Choroid plexus epithelial cell (primary cell): ENCODE measurements at regions not wholly inside any gene's neighbourhood (a gene's known extent, or its start where the extent isn't known, plus 50 kb on each side); places are given as distances from the start of the nearest gene placed in this dataset.
"Not testable (repeated sequence)": the region's sequence is repeated elsewhere in the genome, so short reads cannot be mapped to it uniquely, and the experiment has no call there.

Source experiments
- DNase-seq: peaks from one replicate; pipeline ENCODE4 v3.0.0-alpha.2; 2010; ENCODE audit warnings: low read depth
- H3K4me3 ChIP-seq: 2 replicates; pipeline ENCODE4 v1.5.1; 2011; ENCODE audit warnings: low read depth, mild to moderate bottlenecking, control low read depth, low read length, moderate library complexity
- CTCF ChIP-seq: conservative IDR thresholded peaks from 2 replicates; pipeline ENCODE4 v1.5.1; 2011; ENCODE audit warnings: low read depth, mild to moderate bottlenecking, control low read depth, inconsistent platforms, low read length, moderate library complexity

- TF ChIP-seq CTCF, result no peak
- peak; percentile 47 for DNase-seq
- H3K4me3 ChIP-seq, result no peak overlapping the region
Observed at GRCh38 chr5:82719368-82719767, 357.8 kb downstream of the TMEM167A start.

GRCh38 chr5:82717738-82718137 is 359.5 kb downstream of the TMEM167A start:
- H3K4me3 ChIP-seq, result no peak overlapping the region
- no peak for TF ChIP-seq CTCF
- DNase-seq, result no peak

GRCh38 chr5:82714732-82715131 is 362.5 kb downstream of the TMEM167A start:
- not testable (repeated sequence) for DNase-seq, H3K4me3 ChIP-seq

GRCh38 chr5:82713811-82714210 is 363.4 kb downstream of the TMEM167A start:
- no peak for DNase-seq
- H3K4me3 ChIP-seq, result no peak overlapping the region
- TF ChIP-seq CTCF, result no peak

GRCh38 chr5:82707741-82708140 is 369.5 kb downstream of the TMEM167A start:
- peak; percentile 16 for DNase-seq
- no peak overlapping the region for H3K4me3 ChIP-seq
- no peak for TF ChIP-seq CTCF

GRCh38 chr5:82704381-82704780 is 372.8 kb downstream of the TMEM167A start:
- DNase-seq, result no peak
- TF ChIP-seq CTCF, result no peak
- H3K4me3 ChIP-seq, result no peak overlapping the region

- DNase-seq, result no peak
- TF ChIP-seq CTCF, result no peak
- no peak overlapping the region for H3K4me3 ChIP-seq
Observed at GRCh38 chr5:82702046-82702445, 375.1 kb downstream of the TMEM167A start.

GRCh38 chr5:82699737-82700136 is 377.5 kb downstream of the TMEM167A start:
- no peak for TF ChIP-seq CTCF
- no peak for DNase-seq
- H3K4me3 ChIP-seq, result no peak overlapping the region
